Progenitor cell of endocrine pancreas (in vitro differentiated cells): ENCODE measurements at regions not wholly inside any gene's neighbourhood (a gene's known extent, or its start where the extent isn't known, plus 50 kb on each side); places are given as distances from the start of the nearest gene placed in this dataset.

Experiments used
- DNase-seq: peaks from one replicate; pipeline ENCODE4 v3.0.0; 2021; ENCODE audit warnings: low spot score; ENCODE audit not compliant: unreplicated experiment
- H3K27ac Mint-ChIP-seq: 2 replicates; pipeline ENCODE4 v1.8.0; 2021; ENCODE audit warnings: mild to moderate bottlenecking, moderate library complexity, mixed read lengths
- H3K27me3 Mint-ChIP-seq: 2 replicates; pipeline ENCODE4 v1.8.0; 2021; ENCODE audit warnings: mixed read lengths
- H3K36me3 Mint-ChIP-seq: 2 replicates; pipeline ENCODE4 v1.8.0; 2022; ENCODE audit warnings: mixed read lengths; ENCODE audit not compliant: insufficient read depth
- H3K4me1 Mint-ChIP-seq: 2 replicates; pipeline ENCODE4 v1.8.0; 2021; ENCODE audit warnings: low read depth, mixed read lengths
- H3K4me3 Mint-ChIP-seq: 2 replicates; pipeline ENCODE4 v1.8.0; 2021; ENCODE audit warnings: low read depth, mild to moderate bottlenecking, moderate library complexity, mixed read lengths
- H3K9me3 Mint-ChIP-seq: 2 replicates; pipeline ENCODE4 v1.8.0; 2021; ENCODE audit warnings: low read depth, mixed read lengths
- CTCF ChIP-seq: fragments of 200-600 bp; sonication (generic); IDR thresholded peaks from one replicate; pipeline ENCODE4 v1.5.0; 2021; ENCODE audit warnings: antibody characterized with exemption, mild to moderate bottlenecking; ENCODE audit not compliant: unreplicated experiment

- no peak for DNase-seq
- TF ChIP-seq CTCF: no peak
- Mint-ChIP-seq H3K4me3 (no peak overlapping the region), H3K27me3 (no peaks in the 10 kb centered on the region), H3K9me3 (no peaks in the 10 kb centered on the region), H3K4me1 (no peaks in the 10 kb centered on the region), H3K36me3 (no peaks in the 10 kb centered on the region), H3K27ac (no peak overlapping the region)
Observed at GRCh38 chr6:45803071-45803470, 212.6 kb downstream of the CLIC5 start.

- no peak overlapping the region for H3K27ac Mint-ChIP-seq
- no peak overlapping the region for H3K4me3 Mint-ChIP-seq
- no peaks in the 10 kb centered on the region for H3K27me3 Mint-ChIP-seq
- no peaks in the 10 kb centered on the region for H3K9me3 Mint-ChIP-seq
- no peak for TF ChIP-seq CTCF
- H3K36me3 Mint-ChIP-seq: no peaks in the 10 kb centered on the region
- no peaks in the 10 kb centered on the region for H3K4me1 Mint-ChIP-seq
- DNase-seq: no peak
Observed at GRCh38 chr6:45801471-45802289, 214.0 kb downstream of the CLIC5 start.

- H3K4me3 Mint-ChIP-seq: no peak overlapping the region
- no peaks in the 10 kb centered on the region for H3K9me3 Mint-ChIP-seq
- H3K36me3 Mint-ChIP-seq: no peaks in the 10 kb centered on the region
- DNase-seq: no peak
- no peaks in the 10 kb centered on the region for H3K27me3 Mint-ChIP-seq
- no peaks in the 10 kb centered on the region for H3K4me1 Mint-ChIP-seq
- H3K27ac Mint-ChIP-seq: no peak overlapping the region
- no peak for TF ChIP-seq CTCF
Observed at GRCh38 chr6:45800911-45801310, 214.7 kb downstream of the CLIC5 start.

GRCh38 chr6:45795678-45796077 lies 220.0 kb downstream of the CLIC5 start:
- Mint-ChIP-seq H3K36me3 (no peaks in the 10 kb centered on the region), H3K27ac (no peak overlapping the region), H3K9me3 (no peaks in the 10 kb centered on the region), H3K4me1 (no peaks in the 10 kb centered on the region), H3K27me3 (peaks cover 3% of the 10 kb centered on the region), H3K4me3 (no peak overlapping the region)
- no peak for DNase-seq
- no peak for TF ChIP-seq CTCF

- Mint-ChIP-seq H3K4me1 (no peaks in the 10 kb centered on the region), H3K27ac (no peak overlapping the region)
- DNase-seq: no peak
Observed at GRCh38 chr6:45794465-45794864, 221.2 kb downstream of the CLIC5 start.

More at GRCh38 chr6:45794465-45794864, 221.2 kb downstream of the CLIC5 start:
- no peaks in the 10 kb centered on the region for H3K36me3 Mint-ChIP-seq
- H3K4me3 Mint-ChIP-seq: no peak overlapping the region
- TF ChIP-seq CTCF: no peak
- no peaks in the 10 kb centered on the region for H3K9me3 Mint-ChIP-seq
- H3K27me3 Mint-ChIP-seq: peaks cover 3% of the 10 kb centered on the region
